ENCODE measurements at regions not wholly inside any gene's neighbourhood (a gene's known extent, or its start where the extent isn't known, plus 50 kb on each side); places are given as distances from the start of the nearest gene placed in this dataset.

GRCh38 chr12:4160314-4161040 is 113.1 kb upstream of the CCND2 start:
- no TSS peak for BruUV-seq (replicated peaks)
- Histone ChIP-seq H3K9me3 (ENCODE audit: control insufficient read depth, insufficient read depth, low read depth, low read length) (no peaks in the 10 kb centered on the region), H3K36me3 (ENCODE audit: control insufficient read depth, insufficient read depth, low read length) (no peaks in the 10 kb centered on the region), H3K27me3 (ENCODE audit: control insufficient read depth, insufficient read depth, low read length) (no peaks in the 10 kb centered on the region), H3K4me1 (ENCODE audit: control insufficient read depth, insufficient read depth, low read length) (no peaks in the 10 kb centered on the region), H3K27ac (ENCODE audit: low read length) (no peak overlapping the region), H3K4me3 (ENCODE audit: low read depth in 2 of 2, low read length in 2 of 2) (no peak overlapping the region)
- no peak for TF ChIP-seq TCF7L2 (IDR thresholded peaks at IDR 0.05; ENCODE audit: low read depth, low read length)
- no peak for TF ChIP-seq CTCF (IDR thresholded peaks at IDR 0.05)
- TF ChIP-seq POLR2AphosphoS5 (IDR thresholded peaks at IDR 0.05; ENCODE audit: low read depth, low read length) = no peak
- no peak for TF ChIP-seq REST (IDR thresholded peaks at IDR 0.05; ENCODE audit: insufficient read depth in 1 of 2, low read depth in 2 of 2, low read length in 1 of 2)
- no peak for TF ChIP-seq SIN3A (IDR thresholded peaks at IDR 0.05; ENCODE audit: borderline replicate concordance, insufficient read depth, low read depth, low read length)
- ChIA-PET POLR2A (interaction anchor here (0.6 kb wide), 1 partner anchor 66 kb away, joined by 3 read pairs; no protein-coding TSS in a partner anchor), CTCF (no interaction called here)
- ATAC-seq = no peak
- in situ Hi-C loops (cut with HindIII; ENCODE audit: low pct_unique_long_range_greater_than_20kb, low sequenced_read_pairs) (no loop called here), intact Hi-C loops (cut with micrococcal nuclease; ENCODE audit: unreplicated experiment) (no loop called here)
- DNase-seq (ENCODE audit: low read depth, low spot score) = no peak

- Histone ChIP-seq H3K4me3 (ENCODE audit: low read depth in 2 of 2, low read length in 2 of 2) (no peak overlapping the region), H3K4me1 (ENCODE audit: control insufficient read depth, insufficient read depth, low read length) (no peaks in the 10 kb centered on the region), H3K27me3 (ENCODE audit: control insufficient read depth, insufficient read depth, low read length) (no peaks in the 10 kb centered on the region), H3K27ac (ENCODE audit: low read length) (no peak overlapping the region), H3K36me3 (ENCODE audit: control insufficient read depth, insufficient read depth, low read length) (no peaks in the 10 kb centered on the region), H3K9me3 (ENCODE audit: control insufficient read depth, insufficient read depth, low read depth, low read length) (no peaks in the 10 kb centered on the region)
- ChIA-PET POLR2A (no interaction called here), CTCF (no interaction called here)
- TF ChIP-seq TCF7L2 (IDR thresholded peaks at IDR 0.05; ENCODE audit: low read depth, low read length) (no peak), SIN3A (IDR thresholded peaks at IDR 0.05; ENCODE audit: borderline replicate concordance, insufficient read depth, low read depth, low read length) (no peak), REST (IDR thresholded peaks at IDR 0.05; ENCODE audit: insufficient read depth in 1 of 2, low read depth in 2 of 2, low read length in 1 of 2) (no peak), CTCF (IDR thresholded peaks at IDR 0.05) (no peak), POLR2AphosphoS5 (IDR thresholded peaks at IDR 0.05; ENCODE audit: low read depth, low read length) (no peak)
- intact Hi-C loops (cut with micrococcal nuclease; ENCODE audit: unreplicated experiment) = no loop called here
- in situ Hi-C loops (cut with HindIII; ENCODE audit: low pct_unique_long_range_greater_than_20kb, low sequenced_read_pairs) = no loop called here
- ATAC-seq = no peak
- BruUV-seq (replicated peaks) = no TSS peak
- no peak for DNase-seq (ENCODE audit: low read depth, low spot score)
These were observed 113.7 kb upstream of the CCND2 start for GRCh38 chr12:4159851-4160250.
